ENCODE measurements at regions not wholly inside any gene's neighbourhood (a gene's known extent, or its start where the extent isn't known, plus 50 kb on each side); places are given as distances from the start of the nearest gene placed in this dataset.

DNA sequence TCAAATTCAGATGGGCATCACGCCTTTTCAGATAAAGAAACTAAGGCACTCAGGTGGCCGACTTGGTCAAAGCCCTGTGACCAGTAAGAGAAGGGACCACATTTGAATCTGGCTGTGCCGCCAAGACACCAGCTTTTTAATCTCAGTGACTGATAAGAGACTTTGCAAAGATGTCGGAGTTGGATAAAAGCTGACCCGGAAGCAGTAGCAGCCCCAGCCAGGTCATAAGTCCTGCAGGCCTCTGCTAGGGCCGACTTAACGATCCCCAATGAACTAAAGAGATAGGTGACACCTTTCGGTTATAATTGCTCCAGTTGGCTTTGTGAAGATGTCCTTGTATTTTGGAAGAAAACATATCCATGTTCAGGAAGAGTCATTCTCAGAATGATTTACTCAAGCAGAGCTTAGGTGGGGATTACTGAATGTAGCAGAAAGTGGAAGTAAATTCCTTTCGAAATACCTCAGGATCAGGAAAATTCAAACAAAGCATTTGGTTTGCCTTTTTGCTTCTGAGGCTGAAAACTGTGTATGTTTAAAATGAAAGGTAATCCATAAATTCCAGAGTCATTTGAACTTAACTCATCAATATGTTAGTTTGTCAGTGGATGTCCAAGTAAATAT is 164.2 kb upstream of the PITRM1 start:
- TF ChIP-seq, protein P1, sequence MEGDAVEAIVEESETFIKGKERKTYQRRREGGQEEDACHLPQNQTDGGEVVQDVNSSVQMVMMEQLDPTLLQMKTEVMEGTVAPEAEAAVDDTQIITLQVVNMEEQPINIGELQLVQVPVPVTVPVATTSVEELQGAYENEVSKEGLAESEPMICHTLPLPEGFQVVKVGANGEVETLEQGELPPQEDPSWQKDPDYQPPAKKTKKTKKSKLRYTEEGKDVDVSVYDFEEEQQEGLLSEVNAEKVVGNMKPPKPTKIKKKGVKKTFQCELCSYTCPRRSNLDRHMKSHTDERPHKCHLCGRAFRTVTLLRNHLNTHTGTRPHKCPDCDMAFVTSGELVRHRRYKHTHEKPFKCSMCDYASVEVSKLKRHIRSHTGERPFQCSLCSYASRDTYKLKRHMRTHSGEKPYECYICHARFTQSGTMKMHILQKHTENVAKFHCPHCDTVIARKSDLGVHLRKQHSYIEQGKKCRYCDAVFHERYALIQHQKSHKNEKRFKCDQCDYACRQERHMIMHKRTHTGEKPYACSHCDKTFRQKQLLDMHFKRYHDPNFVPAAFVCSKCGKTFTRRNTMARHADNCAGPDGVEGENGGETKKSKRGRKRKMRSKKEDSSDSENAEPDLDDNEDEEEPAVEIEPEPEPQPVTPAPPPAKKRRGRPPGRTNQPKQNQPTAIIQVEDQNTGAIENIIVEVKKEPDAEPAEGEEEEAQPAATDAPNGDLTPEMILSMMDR (IDR thresholded peaks at IDR 0.05), result no peak
- TF ChIP-seq POLR2A (IDR thresholded peaks at IDR 0.05) (no peak), EP300 (IDR thresholded peaks at IDR 0.05) (no peak)

Measured in stomach (tissue), 4 donors.